Aorta (tissue), 5 donors: ENCODE measurements at regions not wholly inside any gene's neighbourhood (a gene's known extent, or its start where the extent isn't known, plus 50 kb on each side); places are given as distances from the start of the nearest gene placed in this dataset.
"Not testable (repeated sequence)": the region's sequence is repeated elsewhere in the genome, so short reads cannot be mapped to it uniquely, and the experiment has no call there.

Source experiments
- ATAC-seq: fragments of 200-7000 bp; cut with Tn5 transposase; one replicate; pipeline ENCODE4 v1.9.1; 2022; ENCODE audit warnings: moderate library complexity; ENCODE audit not compliant: low FRiP score
- DNase-seq, 2 donors: peaks; one replicate each; pipeline ENCODE4 v3.0.0-alpha.2; 2020
- H3K27ac ChIP-seq, 2 donors: one replicate each; pipeline ENCODE4 v1.5.1; 2013; ENCODE audit warnings: low read length in 2 of 2, mild to moderate bottlenecking in 2 of 2, moderate library complexity in 2 of 2, control low read depth in 1 of 2, inconsistent platforms in 1 of 2, low read depth in 1 of 2
- H3K27me3 ChIP-seq, 2 donors: one replicate each; pipeline ENCODE4 v1.6.1; 2013; ENCODE audit warnings: control low read depth in 1 of 2, low read length in 1 of 2, mild to moderate bottlenecking in 1 of 2, moderate library complexity in 1 of 2; ENCODE audit not compliant: insufficient read depth in 2 of 2, control insufficient read depth in 1 of 2
- H3K36me3 ChIP-seq, 2 donors: one replicate each; pipeline ENCODE4 v1.6.1; 2013; ENCODE audit warnings: control low read depth in 1 of 2, low read length in 1 of 2, mild to moderate bottlenecking in 1 of 2; ENCODE audit not compliant: insufficient read depth in 2 of 2, control insufficient read depth in 1 of 2
- H3K4me1 ChIP-seq, 2 donors: one replicate each; pipeline ENCODE4 v1.6.1; 2013; ENCODE audit warnings: low read length in 2 of 2, control low read depth in 1 of 2, mild to moderate bottlenecking in 1 of 2, moderate library complexity in 1 of 2; ENCODE audit not compliant: insufficient read depth in 2 of 2, control insufficient read depth in 1 of 2
- H3K4me3 ChIP-seq, 2 donors: one replicate each; pipeline ENCODE4 v1.5.1; 2013; ENCODE audit warnings: low read length in 2 of 2, control low read depth in 1 of 2, mild to moderate bottlenecking in 1 of 2
- H3K9me3 ChIP-seq: one replicate; pipeline ENCODE4 v1.6.1; 2013; ENCODE audit warnings: mild to moderate bottlenecking, low read length; ENCODE audit not compliant: control insufficient read depth
- WGBS, 2 donors: extraction: QIAGEN DNeasy Blood & Tissue Kit; methylation state at CpG; one replicate each; pipeline ENCODE4 v1.1.7; 2013; 5-methylcytosine and 5-hydroxymethylcytosine counted together
- intact Hi-C, 2 donors: fragments of 100-400 bp; cut with DNase I; formaldehyde crosslinking; loops; one replicate each; pipeline versions ENCODE4 v1.14.2 to v1.15.0; 2022
- donor health status: healthy with polysubstance abuse.
- donor health status: Bipolar disorder and iron deficiency.
- donor health status: DM: no; HTN: no; CAD: no.
- donor health status: DM: no; HTN: no; CAD: no.
- donor health status: DM: yes; HTN: yes; CAD: no.

DNA sequence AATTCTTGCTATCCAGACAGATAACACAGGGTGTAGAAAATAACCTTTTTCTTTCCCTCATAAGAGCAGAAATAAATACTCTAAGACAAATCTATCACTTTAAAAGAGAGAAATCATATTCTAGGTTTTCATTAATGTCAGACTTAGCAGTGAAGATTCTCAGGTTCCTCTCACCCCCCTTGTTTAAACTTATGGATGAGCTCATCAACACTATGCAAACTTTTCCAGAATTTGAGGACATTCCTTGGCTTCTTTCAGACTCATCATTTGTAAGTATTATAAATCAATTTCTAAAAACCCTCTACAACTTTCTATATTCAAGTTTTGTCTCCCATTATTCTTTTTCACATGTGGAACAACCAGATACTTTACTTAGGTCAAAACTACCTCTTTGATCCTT, 374.9 kb upstream of the TRPC7 start:
- H3K27me3 ChIP-seq = no peaks in the 10 kb centered on the region
- no peak for ATAC-seq
- DNase-seq = no peak
- H3K4me3 ChIP-seq = no peak overlapping the region
- no peaks in the 10 kb centered on the region for H3K36me3 ChIP-seq
- intact Hi-C loops = no loop called here
- H3K4me1 ChIP-seq = no peaks in the 10 kb centered on the region
- H3K9me3 ChIP-seq = peaks cover 5% of the 10 kb centered on the region
- no peak overlapping the region for H3K27ac ChIP-seq

DNA sequence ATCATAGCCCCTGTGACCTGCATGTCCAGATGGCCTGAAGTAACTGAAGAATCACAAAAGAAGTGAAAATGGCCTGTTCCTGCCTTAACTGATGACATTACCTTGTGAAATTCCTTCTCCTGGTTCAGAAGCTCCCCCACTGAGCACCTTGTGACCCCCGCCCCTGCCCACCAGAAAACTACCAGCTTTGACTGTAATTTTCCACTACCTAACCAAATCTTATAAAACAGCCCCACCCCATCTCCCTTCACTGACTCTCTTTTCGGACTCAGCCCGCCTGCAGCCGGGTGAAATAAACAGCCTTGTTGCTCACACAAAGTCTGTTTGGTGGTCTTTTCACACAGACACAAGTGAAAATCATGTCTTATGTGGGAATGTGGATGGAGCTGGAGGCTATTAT, 373.9 kb upstream of the TRPC7 start:
- H3K4me3 ChIP-seq, H3K27ac ChIP-seq, H3K36me3 ChIP-seq, DNase-seq, H3K9me3 ChIP-seq, ATAC-seq, intact Hi-C loops, H3K4me1 ChIP-seq, H3K27me3 ChIP-seq: not testable (repeated sequence)
- 77 to 80% methylated on average over 4 of the region's 4 CpGs for WGBS, 2 donors

DNA sequence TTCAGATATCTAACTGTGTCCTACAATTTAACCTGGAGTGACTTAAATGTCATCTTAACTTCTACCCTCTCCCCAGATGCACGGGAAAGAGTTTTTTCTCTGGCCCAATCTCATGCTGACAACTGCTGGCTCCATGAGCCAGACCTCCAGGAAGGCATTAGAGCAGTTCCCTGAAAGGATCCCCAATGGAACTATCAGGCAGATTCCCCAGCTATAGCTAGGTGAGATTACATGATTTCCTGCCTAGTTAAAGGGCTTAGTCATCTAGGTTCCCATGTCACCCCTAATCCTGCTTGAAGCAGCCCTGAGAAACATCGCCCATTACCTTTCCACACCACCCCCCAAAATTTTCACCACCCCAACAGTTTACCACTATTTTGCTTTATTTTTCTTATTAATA, 373.5 kb upstream of the TRPC7 start:
- no peak for ATAC-seq

DNA sequence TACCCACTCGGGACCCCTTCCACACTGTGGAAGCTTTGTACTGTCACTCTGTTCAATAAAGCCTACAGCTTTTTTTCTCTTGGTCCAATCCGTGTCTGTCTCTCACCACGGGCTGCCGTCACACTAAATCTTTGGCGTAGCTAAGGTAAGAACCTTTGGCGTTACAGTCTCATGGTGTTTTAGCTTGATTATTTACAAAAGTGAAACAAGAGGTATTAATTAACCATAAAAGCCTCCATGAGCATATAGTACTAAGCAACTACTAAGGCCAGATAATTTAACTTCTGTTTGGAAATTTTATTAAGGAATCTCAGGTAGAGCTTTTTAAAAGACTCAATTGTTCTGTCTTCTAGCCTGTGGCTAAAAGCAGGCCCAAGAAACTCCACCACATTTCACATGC, 370.7 kb upstream of the TRPC7 start:
- no peak for ATAC-seq
- no peaks in the 10 kb centered on the region for H3K9me3 ChIP-seq
- no peak overlapping the region for H3K4me3 ChIP-seq
- H3K36me3 ChIP-seq = no peaks in the 10 kb centered on the region
- H3K4me1 ChIP-seq = no peaks in the 10 kb centered on the region
- intact Hi-C loops = no loop called here
- H3K27me3 ChIP-seq = no peaks in the 10 kb centered on the region
- no peak overlapping the region for H3K27ac ChIP-seq
- WGBS, 2 donors = 77 to 80% methylated on average over 6 of the region's 6 CpGs
- DNase-seq = no peak

More for the DNA sequence above, 373.5 kb upstream of the TRPC7 start:
- H3K4me1 ChIP-seq = no peaks in the 10 kb centered on the region
- no peaks in the 10 kb centered on the region for H3K27me3 ChIP-seq
- peaks cover 5% of the 10 kb centered on the region for H3K9me3 ChIP-seq
- DNase-seq = no peak
- 87 to 90% methylated on average over 2 of the region's 2 CpGs for WGBS, 2 donors
- H3K36me3 ChIP-seq = no peaks in the 10 kb centered on the region
- intact Hi-C loops = no loop called here
- no peak overlapping the region for H3K27ac ChIP-seq
- H3K4me3 ChIP-seq = no peak overlapping the region

DNA sequence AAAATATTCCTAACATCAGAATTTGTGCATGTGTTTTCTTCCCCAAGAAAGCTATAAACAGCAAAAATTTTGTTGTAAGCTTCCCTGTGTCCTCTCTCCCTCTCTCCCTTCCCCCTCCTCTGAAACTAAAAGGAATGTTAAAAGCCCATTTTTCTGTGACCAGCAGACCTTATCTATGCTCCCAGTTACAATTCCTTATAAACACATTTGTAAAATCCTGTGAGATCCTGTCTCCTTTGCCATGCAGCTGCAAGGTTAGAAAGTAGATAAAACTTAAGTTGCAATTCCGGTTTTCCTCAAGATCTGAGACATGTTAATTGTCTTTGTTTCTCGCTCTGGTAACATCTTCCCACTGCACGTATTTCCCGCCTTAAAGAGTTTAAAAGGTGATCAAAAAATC, 370.3 kb upstream of the TRPC7 start:
- intact Hi-C loops, H3K4me3 ChIP-seq, H3K27ac ChIP-seq, H3K36me3 ChIP-seq, H3K27me3 ChIP-seq, H3K4me1 ChIP-seq, ATAC-seq, H3K9me3 ChIP-seq, DNase-seq: not testable (repeated sequence)
- WGBS, 2 donors = 75 to 82% methylated on average over 4 of the region's 4 CpGs

DNA sequence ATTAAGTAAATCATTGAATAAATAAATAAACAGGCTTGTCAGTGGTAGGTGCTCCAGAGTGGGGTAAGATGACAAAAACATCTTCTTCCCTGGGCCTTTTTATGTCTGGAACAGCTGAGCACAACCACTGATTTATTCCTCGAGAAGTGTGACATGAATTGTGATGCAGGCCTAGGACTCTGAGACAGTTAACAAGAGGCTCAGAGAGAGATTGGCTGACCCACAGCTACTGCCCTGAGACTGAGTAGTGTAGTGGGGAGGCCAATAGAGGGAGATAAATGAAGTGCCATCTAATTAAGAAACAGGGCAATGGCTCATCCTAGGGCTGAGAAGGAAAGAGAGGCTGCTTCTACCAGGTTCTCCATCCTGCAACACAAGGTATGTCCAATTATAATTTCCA, 369.3 kb upstream of the TRPC7 start:
- no peaks in the 10 kb centered on the region for H3K4me1 ChIP-seq
- WGBS, 2 donors = 95 to 96% methylated on average over 1 of the region's 1 CpG
- DNase-seq (no peak), ATAC-seq (no peak)
- no peaks in the 10 kb centered on the region for H3K36me3 ChIP-seq
- no peaks in the 10 kb centered on the region for H3K9me3 ChIP-seq
- no peak overlapping the region for H3K27ac ChIP-seq
- H3K27me3 ChIP-seq = no peaks in the 10 kb centered on the region
- H3K4me3 ChIP-seq = no peak overlapping the region
- intact Hi-C loops = no loop called here

DNA sequence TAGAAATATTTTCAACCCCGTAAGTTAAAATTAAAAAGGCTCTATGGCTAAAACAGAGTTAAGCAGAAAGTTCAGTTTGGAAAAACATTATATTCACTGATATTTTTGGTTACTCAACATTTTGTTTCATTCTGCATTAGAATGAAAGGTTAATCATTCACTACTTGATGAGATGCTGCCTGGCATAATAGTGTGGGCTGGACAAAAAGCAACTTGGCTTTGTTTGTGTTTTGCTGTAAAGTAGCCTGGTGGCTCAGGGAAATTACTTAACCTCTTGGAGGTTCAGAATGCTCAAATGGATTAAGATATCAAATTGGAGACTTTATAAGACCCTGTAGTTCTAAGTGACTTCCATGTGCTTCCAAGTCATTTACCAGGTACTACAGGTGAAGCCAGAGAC, 367.4 kb upstream of the TRPC7 start:
- 56 to 78% methylated on average over 1 of the region's 1 CpG for WGBS, 2 donors
- Histone ChIP-seq H3K36me3 (no peaks in the 10 kb centered on the region), H3K4me1 (no peaks in the 10 kb centered on the region), H3K27me3 (no peaks in the 10 kb centered on the region), H3K4me3 (no peak overlapping the region), H3K27ac (no peak overlapping the region), H3K9me3 (no peaks in the 10 kb centered on the region)
- intact Hi-C loops = no loop called here
- ATAC-seq (no peak), DNase-seq (no peak)

DNA sequence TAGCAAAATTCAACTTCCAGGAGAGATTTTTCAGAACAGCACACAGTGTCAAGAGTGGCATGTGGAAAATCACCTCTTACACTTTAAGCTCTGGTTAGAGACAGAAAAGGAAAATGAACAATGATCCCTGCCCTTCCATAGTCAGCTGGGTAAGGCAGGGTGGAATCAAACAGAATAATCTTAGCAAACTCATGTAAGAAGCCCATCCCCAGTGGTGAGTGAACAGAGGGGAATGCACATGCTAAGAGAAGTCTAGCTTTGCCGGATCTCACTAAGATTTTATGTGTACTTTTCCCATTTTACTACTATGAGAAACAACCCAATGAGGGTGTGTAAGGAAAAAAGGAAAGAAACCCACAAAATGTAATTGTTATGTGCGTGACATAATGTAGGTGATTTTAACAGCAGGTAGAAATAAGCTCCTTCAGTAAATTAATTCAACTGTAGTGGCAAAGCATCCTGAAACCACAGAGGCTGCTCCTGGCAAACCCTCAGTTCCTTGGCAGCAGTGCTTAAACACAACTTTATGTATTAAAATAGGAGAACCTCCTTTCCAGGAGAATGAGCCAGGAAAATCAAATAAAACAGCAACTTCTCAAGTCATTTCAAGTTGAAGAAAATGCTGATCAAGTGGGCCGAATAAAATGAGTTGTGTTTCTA, 366.0 kb upstream of the TRPC7 start:
- ATAC-seq (no peak), DNase-seq (no peak)
- intact Hi-C loops = no loop called here
- H3K4me1 ChIP-seq = no peaks in the 10 kb centered on the region
- no peak overlapping the region for H3K27ac ChIP-seq
- H3K27me3 ChIP-seq = no peaks in the 10 kb centered on the region
- no peaks in the 10 kb centered on the region for H3K36me3 ChIP-seq
- 16 to 17% methylated on average over 3 of the region's 3 CpGs for WGBS, 2 donors
- H3K4me3 ChIP-seq = no peak overlapping the region
- no peaks in the 10 kb centered on the region for H3K9me3 ChIP-seq

DNA sequence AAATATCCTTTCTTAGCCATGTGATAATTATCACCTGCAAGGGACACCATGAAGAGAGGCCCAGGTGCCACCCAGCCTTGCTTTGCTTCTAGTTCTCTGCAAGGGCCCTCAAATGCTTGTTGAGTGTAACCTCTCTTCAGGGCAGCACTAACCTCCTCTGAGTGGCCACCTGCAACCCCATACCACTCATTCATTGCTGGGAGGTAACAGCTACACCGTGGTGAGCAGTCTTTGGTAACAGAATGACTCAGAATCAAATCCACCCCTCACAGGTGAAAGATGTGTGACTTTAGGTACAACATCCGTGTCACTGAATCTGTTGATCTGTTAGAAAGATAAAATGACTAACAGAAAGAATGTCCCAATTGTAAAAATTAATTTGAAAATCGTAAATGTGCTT, 365.1 kb upstream of the TRPC7 start:
- no peaks in the 10 kb centered on the region for H3K4me1 ChIP-seq
- no peak for DNase-seq
- WGBS, 2 donors = 91 to 97% methylated on average over 3 of the region's 3 CpGs
- H3K4me3 ChIP-seq = no peak overlapping the region
- intact Hi-C loops = no loop called here
- H3K27me3 ChIP-seq = no peaks in the 10 kb centered on the region
- no peaks in the 10 kb centered on the region for H3K36me3 ChIP-seq
- ATAC-seq = no peak
- H3K9me3 ChIP-seq = no peaks in the 10 kb centered on the region
- no peak overlapping the region for H3K27ac ChIP-seq
